ENCODE measurements at regions not wholly inside any gene's neighbourhood (a gene's known extent, or its start where the extent isn't known, plus 50 kb on each side); places are given as distances from the start of the nearest gene placed in this dataset.
A peak's percentile ranks its signal among the peaks of the same experiment; 100 is the strongest.

DNA sequence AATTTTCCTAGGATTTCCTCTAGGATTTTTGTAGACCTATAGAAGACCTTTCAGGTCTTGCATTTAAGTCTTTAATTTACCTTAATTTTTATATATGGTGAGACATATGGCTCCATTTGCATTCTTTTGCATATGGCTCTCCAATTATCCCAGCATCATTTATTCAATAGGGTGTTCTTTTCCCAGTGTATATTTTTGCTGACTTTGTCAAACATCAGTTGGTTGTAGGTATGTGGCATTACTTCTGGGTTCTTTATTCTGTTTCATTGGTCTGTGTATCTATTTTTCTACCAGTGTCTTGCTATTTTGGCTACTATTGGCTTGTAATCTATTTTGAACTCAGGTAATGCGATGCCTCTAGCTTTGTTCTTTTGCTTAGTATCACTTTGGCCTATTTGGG is 239.8 kb upstream of the CNTNAP5 start:
- Histone ChIP-seq H3K4me2 (no peak overlapping the region), H3K4me1 (ENCODE audit: control insufficient read depth in 1 of 2, insufficient read depth in 2 of 2, low read depth in 1 of 2, low read length in 1 of 2) (no peaks in the 10 kb centered on the region), H3K4me3 (ENCODE audit: low read depth in 2 of 2, low read length in 1 of 2) (no peak overlapping the region), H3F3A (replicated peaks; ENCODE audit: insufficient read depth) (no peaks in the 10 kb centered on the region), H3K36me3 (replicated peaks in 1 of 2; ENCODE audit: control insufficient read depth in 1 of 2, insufficient read depth in 2 of 2, low read length in 1 of 2) (no peaks in the 10 kb centered on the region), H2AFZ (ENCODE audit: low read depth) (no peak overlapping the region), H3K9me3 (0 out of 2 replicates have a peak, but pooled peaks cover 3% of the 10 kb centered on the region), H3K27me3 (ENCODE audit: insufficient read depth) (no peaks in the 10 kb centered on the region), H4K20me1 (ENCODE audit: insufficient read depth) (no peaks in the 10 kb centered on the region), H3K79me2 (ENCODE audit: insufficient read depth) (no peaks in the 10 kb centered on the region), H3K9me2 (no peaks in the 10 kb centered on the region), H3K9ac (no peak overlapping the region), H3K27ac (ENCODE audit: low read depth in 2 of 2, low read length in 1 of 2) (no peak overlapping the region)
- TF ChIP-seq NFIC (IDR thresholded peaks at IDR 0.05; ENCODE audit: borderline replicate concordance) (no peak), TAF1 (IDR thresholded peaks at IDR 0.05; ENCODE audit: borderline replicate concordance, low read depth, low read length) (no peak), ELF1 (IDR thresholded peaks at IDR 0.05) (no peak), EP300 (IDR thresholded peaks at IDR 0.05; ENCODE audit: borderline replicate concordance in 1 of 2, low read depth in 1 of 2, low read length in 1 of 2) (no peak), SIN3A (IDR thresholded peaks at IDR 0.05; ENCODE audit: borderline replicate concordance, low read depth, low read length) (no peak), RAD21 (IDR thresholded peaks at IDR 0.05; ENCODE audit: low read length) (no peak), MEF2A (IDR thresholded peaks at IDR 0.05; ENCODE audit: borderline replicate concordance, low read depth) (no peak), MXI1 (IDR thresholded peaks at IDR 0.05; ENCODE audit: low read depth, low read length) (no peak)
- TF ChIP-seq, protein P1, sequence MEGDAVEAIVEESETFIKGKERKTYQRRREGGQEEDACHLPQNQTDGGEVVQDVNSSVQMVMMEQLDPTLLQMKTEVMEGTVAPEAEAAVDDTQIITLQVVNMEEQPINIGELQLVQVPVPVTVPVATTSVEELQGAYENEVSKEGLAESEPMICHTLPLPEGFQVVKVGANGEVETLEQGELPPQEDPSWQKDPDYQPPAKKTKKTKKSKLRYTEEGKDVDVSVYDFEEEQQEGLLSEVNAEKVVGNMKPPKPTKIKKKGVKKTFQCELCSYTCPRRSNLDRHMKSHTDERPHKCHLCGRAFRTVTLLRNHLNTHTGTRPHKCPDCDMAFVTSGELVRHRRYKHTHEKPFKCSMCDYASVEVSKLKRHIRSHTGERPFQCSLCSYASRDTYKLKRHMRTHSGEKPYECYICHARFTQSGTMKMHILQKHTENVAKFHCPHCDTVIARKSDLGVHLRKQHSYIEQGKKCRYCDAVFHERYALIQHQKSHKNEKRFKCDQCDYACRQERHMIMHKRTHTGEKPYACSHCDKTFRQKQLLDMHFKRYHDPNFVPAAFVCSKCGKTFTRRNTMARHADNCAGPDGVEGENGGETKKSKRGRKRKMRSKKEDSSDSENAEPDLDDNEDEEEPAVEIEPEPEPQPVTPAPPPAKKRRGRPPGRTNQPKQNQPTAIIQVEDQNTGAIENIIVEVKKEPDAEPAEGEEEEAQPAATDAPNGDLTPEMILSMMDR (IDR thresholded peaks at IDR 0.05), result no peak
- TF ChIP-seq, protein P2, sequence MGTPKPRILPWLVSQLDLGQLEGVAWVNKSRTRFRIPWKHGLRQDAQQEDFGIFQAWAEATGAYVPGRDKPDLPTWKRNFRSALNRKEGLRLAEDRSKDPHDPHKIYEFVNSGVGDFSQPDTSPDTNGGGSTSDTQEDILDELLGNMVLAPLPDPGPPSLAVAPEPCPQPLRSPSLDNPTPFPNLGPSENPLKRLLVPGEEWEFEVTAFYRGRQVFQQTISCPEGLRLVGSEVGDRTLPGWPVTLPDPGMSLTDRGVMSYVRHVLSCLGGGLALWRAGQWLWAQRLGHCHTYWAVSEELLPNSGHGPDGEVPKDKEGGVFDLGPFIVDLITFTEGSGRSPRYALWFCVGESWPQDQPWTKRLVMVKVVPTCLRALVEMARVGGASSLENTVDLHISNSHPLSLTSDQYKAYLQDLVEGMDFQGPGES (IDR thresholded peaks at IDR 0.05; ENCODE audit: low read depth, low read length), result no peak
- CTCF ChIA-PET, result no interaction called here
- 21% methylated on average over 1 of the region's 1 CpG for WGBS (ENCODE audit: low lambda C conversion rate)
- no peak for DNase-seq
- POLR2A ChIA-PET, result no interaction called here

DNA sequence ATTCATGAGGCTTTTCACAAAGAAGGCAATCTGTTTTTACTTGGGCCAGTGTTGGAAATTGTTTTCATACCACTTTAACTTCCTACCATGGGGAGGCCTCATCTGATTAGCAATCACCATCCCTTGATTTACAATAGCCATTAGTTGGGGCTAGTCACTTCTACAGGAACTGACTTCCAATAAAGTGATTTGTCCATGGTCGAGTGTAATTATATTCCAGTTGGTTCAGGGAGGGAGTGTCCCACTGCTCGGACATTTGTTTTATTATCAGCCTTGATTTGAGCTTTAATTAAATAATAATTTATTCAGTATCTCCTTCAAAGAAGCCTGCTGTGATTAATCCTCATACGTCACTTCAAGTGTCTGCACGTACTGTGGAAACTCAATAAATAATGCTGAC is 233.9 kb upstream of the CNTNAP5 start:
- CTCF ChIA-PET, result interaction anchor here (0.8 kb wide), 1 partner anchor 237 kb away, joined by 3 read pairs; no protein-coding TSS in a partner anchor
- Histone ChIP-seq H3K36me3 (replicated peaks in 1 of 2; ENCODE audit: control insufficient read depth in 1 of 2, insufficient read depth in 2 of 2, low read length in 1 of 2) (no peaks in the 10 kb centered on the region), H2AFZ (ENCODE audit: low read depth) (no peak overlapping the region), H3F3A (replicated peaks; ENCODE audit: insufficient read depth) (no peaks in the 10 kb centered on the region), H3K4me3 (ENCODE audit: low read depth in 2 of 2, low read length in 1 of 2) (no peak overlapping the region), H3K9ac (no peak overlapping the region), H3K27ac (ENCODE audit: low read depth in 2 of 2, low read length in 1 of 2) (peak overlapping the region in 1 of 2 experiments; percentile 85; a peak in 2 of 4 replicates), H3K4me2 (no peak overlapping the region), H4K20me1 (ENCODE audit: insufficient read depth) (no peaks in the 10 kb centered on the region), H3K79me2 (ENCODE audit: insufficient read depth) (no peaks in the 10 kb centered on the region), H3K9me2 (no peaks in the 10 kb centered on the region), H3K27me3 (ENCODE audit: insufficient read depth) (no peaks in the 10 kb centered on the region), H3K4me1 (ENCODE audit: control insufficient read depth in 1 of 2, insufficient read depth in 2 of 2, low read depth in 1 of 2, low read length in 1 of 2) (peaks cover 0 to 11% of the 10 kb centered on the region in 2 experiments; a peak in 2 of 4 replicates), H3K9me3 (no peaks in the 10 kb centered on the region)
- POLR2A ChIA-PET, result no interaction called here
- WGBS (ENCODE audit: low lambda C conversion rate), result 16% methylated on average over 4 of the region's 4 CpGs
- TF ChIP-seq POLR2AphosphoS5 (IDR thresholded peaks at IDR 0.05; ENCODE audit: low read depth, low read length) (no peak), SIN3A (IDR thresholded peaks at IDR 0.05; ENCODE audit: borderline replicate concordance, low read depth, low read length) (no peak), EP300 (IDR thresholded peaks at IDR 0.05; ENCODE audit: borderline replicate concordance in 1 of 2, low read depth in 1 of 2, low read length in 1 of 2) (peak in 1 of 2 experiments; percentile 24; a peak in 1 of 4 replicates), RAD21 (IDR thresholded peaks at IDR 0.05; ENCODE audit: low read length) (peak; percentile 35), TCF12 (IDR thresholded peaks at IDR 0.05) (no peak)
- no peak for DNase-seq

All from SK-N-SH (cell line).